ENCODE measurements at regions not wholly inside any gene's neighbourhood (a gene's known extent, or its start where the extent isn't known, plus 50 kb on each side); places are given as distances from the start of the nearest gene placed in this dataset.

DNA sequence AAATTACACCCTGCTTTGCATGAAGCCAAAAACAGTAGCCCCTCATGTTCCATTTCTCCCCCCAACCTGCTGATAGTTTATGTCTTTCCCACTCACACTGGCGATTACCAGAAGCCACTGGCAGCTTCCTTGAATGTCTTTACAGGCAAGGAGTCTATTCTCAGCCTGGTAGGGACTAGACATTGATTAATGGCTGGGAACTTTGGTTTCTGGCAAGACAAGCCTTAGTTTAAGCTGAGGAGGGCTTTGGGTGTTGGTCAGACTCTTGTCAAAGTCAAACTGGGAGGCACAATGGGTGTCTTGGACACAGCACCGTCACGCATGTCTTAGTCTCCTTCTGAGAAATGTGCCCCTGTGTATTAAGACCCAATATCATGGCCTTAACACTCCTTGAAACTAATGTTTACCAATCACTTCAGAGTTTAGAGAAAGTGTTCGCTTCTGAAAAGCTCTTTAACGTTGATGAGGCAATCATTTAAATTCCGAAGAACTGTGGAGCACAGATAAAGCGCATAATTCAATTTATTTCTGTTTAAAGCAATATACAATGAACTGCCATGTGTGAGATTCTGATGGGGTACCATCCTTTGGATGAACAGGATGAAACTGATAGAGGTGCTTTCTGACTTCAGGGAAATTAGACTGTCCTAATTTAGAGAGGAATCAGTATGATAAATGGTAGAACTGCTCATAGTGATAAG lies 53.9 kb upstream of the CPEB4 start (continued):
- no peak for TF ChIP-seq HIVEP1 (CRISPR knock-in tag; IDR thresholded peaks at IDR 0.05)
- TF ChIP-seq TRIM25 (IDR thresholded peaks at IDR 0.05; ENCODE audit: borderline replicate concordance): no peak
- peak; percentile 38 for TF ChIP-seq TCF3 (CRISPR knock-in tag; IDR thresholded peaks at IDR 0.05)
- TF ChIP-seq CEBPB (tag; IDR thresholded peaks at IDR 0.05): peak; percentile 63
- no peak for TF ChIP-seq CEBPZ (IDR thresholded peaks at IDR 0.05; ENCODE audit: borderline replicate concordance, low read depth, low read length)
- TF ChIP-seq RUNX1 (IDR thresholded peaks at IDR 0.05; ENCODE audit: low read depth): no peak
- TF ChIP-seq ZNF79 (CRISPR knock-in tag; IDR thresholded peaks at IDR 0.05; ENCODE audit: low read depth): no peak
- no peak for TF ChIP-seq NELFE (IDR thresholded peaks at IDR 0.05; ENCODE audit: insufficient read depth, insufficient read length)
- TF ChIP-seq, protein P1, sequence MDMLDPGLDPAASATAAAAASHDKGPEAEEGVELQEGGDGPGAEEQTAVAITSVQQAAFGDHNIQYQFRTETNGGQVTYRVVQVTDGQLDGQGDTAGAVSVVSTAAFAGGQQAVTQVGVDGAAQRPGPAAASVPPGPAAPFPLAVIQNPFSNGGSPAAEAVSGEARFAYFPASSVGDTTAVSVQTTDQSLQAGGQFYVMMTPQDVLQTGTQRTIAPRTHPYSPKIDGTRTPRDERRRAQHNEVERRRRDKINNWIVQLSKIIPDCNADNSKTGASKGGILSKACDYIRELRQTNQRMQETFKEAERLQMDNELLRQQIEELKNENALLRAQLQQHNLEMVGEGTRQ (CRISPR knock-in tag; IDR thresholded peaks at IDR 0.05): no peak
- no peak for TF ChIP-seq MAX (CRISPR knock-in tag; IDR thresholded peaks at IDR 0.05)
- TF ChIP-seq, protein P2, sequence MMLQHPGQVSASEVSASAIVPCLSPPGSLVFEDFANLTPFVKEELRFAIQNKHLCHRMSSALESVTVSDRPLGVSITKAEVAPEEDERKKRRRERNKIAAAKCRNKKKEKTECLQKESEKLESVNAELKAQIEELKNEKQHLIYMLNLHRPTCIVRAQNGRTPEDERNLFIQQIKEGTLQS (IDR thresholded peaks at IDR 0.05): peak; percentile 64; the same call in 1 of the 2 replicates
- TF ChIP-seq, protein P2 (CRISPR knock-in tag; conservative IDR thresholded peaks at IDR 0.05): no peak
- no peak for TF ChIP-seq ZNF77 (CRISPR knock-in tag; IDR thresholded peaks at IDR 0.05)
- no peak for TF ChIP-seq BRD4 (IDR thresholded peaks at IDR 0.05)
- TF ChIP-seq ZNF561 (CRISPR knock-in tag; conservative IDR thresholded peaks at IDR 0.05): no peak
- TF ChIP-seq CHD1 (IDR thresholded peaks at IDR 0.05; ENCODE audit: low read length): no peak
- no peak for TF ChIP-seq ZNF133 (CRISPR knock-in tag; IDR thresholded peaks at IDR 0.05)
- no peak for TF ChIP-seq HMG20B (CRISPR knock-in tag; IDR thresholded peaks at IDR 0.05)
- TF ChIP-seq FIP1L1 (IDR thresholded peaks at IDR 0.05; ENCODE audit: low read depth, low read length, poor library complexity, severe bottlenecking): no peak
- 0 out of 2 replicates have a peak, but pooled peaks have one; percentile 21 for TF ChIP-seq NCOR1 (IDR thresholded peaks at IDR 0.05)
- TF ChIP-seq ZKSCAN1 (IDR thresholded peaks at IDR 0.05; ENCODE audit: low read depth, low read length): no peak
- TF ChIP-seq SMAD1 (IDR thresholded peaks at IDR 0.05; ENCODE audit: low read depth, low read length, partially characterized antibody): no peak
- no peak for TF ChIP-seq GATAD2B (IDR thresholded peaks at IDR 0.05; ENCODE audit: borderline replicate concordance)

Data from K562 (cell line).